Testis (tissue), 2 donors: ENCODE measurements at regions not wholly inside any gene's neighbourhood (a gene's known extent, or its start where the extent isn't known, plus 50 kb on each side); places are given as distances from the start of the nearest gene placed in this dataset.

ENCODE experiments used
- DNase-seq: peaks from one replicate; pipeline ENCODE4 v3.0.0-alpha.2; 2019
- H3K27ac ChIP-seq, 2 donors: fragments of 200-600 bp; sonication (generic); one replicate each; pipeline ENCODE4 v1.5.1; 2019
- H3K27me3 ChIP-seq: fragments of 200-600 bp; sonication (generic); one replicate; pipeline ENCODE4 v1.5.1; 2019
- H3K36me3 ChIP-seq: fragments of 200-600 bp; sonication (generic); one replicate; pipeline ENCODE4 v1.5.1; 2017; ENCODE audit warnings: low read depth; ENCODE audit errors: missing control alignments
- H3K4me1 ChIP-seq: fragments of 200-600 bp; sonication (generic); one replicate; pipeline ENCODE4 v1.5.1; 2019
- H3K4me3 ChIP-seq, 2 donors: fragments of 200-600 bp; sonication (generic); one replicate each; pipeline ENCODE4 v1.5.1; 2017 to 2019
- H3K9me3 ChIP-seq: fragments of 200-600 bp; sonication (generic); one replicate; pipeline ENCODE4 v1.5.1; 2017
- CTCF ChIP-seq, 3 experiments: fragments of 450-650 bp in 2 of 3; fragments of 200-600 bp in 1 of 3; sonication (generic) in 1 of 3; IDR thresholded peaks; one replicate each; pipeline ENCODE4 v1.5.1; 2016 to 2019; ENCODE audit warnings: antibody characterized with exemption in 3 of 3, mild to moderate bottlenecking in 2 of 3, moderate library complexity in 1 of 3
- POLR2A ChIP-seq: fragments of 450-650 bp; IDR thresholded peaks from one replicate; pipeline ENCODE4 v1.6.1; 2017; ENCODE audit warnings: antibody characterized with exemption, mild to moderate bottlenecking, moderate library complexity
- WGBS, 2 donors: methylation state at CpG; one replicate each; pipeline ENCODE4 v1.1.5; 2018; 5-methylcytosine and 5-hydroxymethylcytosine counted together
- intact Hi-C: fragments of 100-400 bp; cut with DNase I; formaldehyde crosslinking; loops from one replicate; pipeline ENCODE4 v1.15.1; 2023; ENCODE audit warnings: low total_unique reads

GRCh38 chr14:97344666-97345065, 547.5 kb downstream of the VRK1 start:
- Histone ChIP-seq H3K4me3 (no peak overlapping the region), H3K4me1 (no peaks in the 10 kb centered on the region), H3K27ac (no peak overlapping the region), H3K9me3 (no peaks in the 10 kb centered on the region), H3K36me3 (no peaks in the 10 kb centered on the region), H3K27me3 (no peaks in the 10 kb centered on the region)
- WGBS, 2 donors, result 81 to 82% methylated on average over 4 of the region's 4 CpGs
- intact Hi-C loops, result no loop called here
- TF ChIP-seq POLR2A (no peak), CTCF (IDR thresholded peaks at IDR 0.05) (no peak)
- DNase-seq, result no peak

- H3K4me3 ChIP-seq, result no peak overlapping the region
- 75 to 96% methylated on average over 3 of the region's 3 CpGs for WGBS, 2 donors
- TF ChIP-seq CTCF (IDR thresholded peaks at IDR 0.05) (no peak), POLR2A (no peak)
- intact Hi-C loops, result no loop called here
- H3K27me3 ChIP-seq, result no peaks in the 10 kb centered on the region
- no peaks in the 10 kb centered on the region for H3K4me1 ChIP-seq
- no peak for DNase-seq
- no peaks in the 10 kb centered on the region for H3K9me3 ChIP-seq
- H3K36me3 ChIP-seq, result no peaks in the 10 kb centered on the region
- H3K27ac ChIP-seq, result no peak overlapping the region
Measured at GRCh38 chr14:97346675-97347074, 549.5 kb downstream of the VRK1 start.

- DNase-seq, result no peak
- H3K27ac ChIP-seq, result no peak overlapping the region
- no peaks in the 10 kb centered on the region for H3K4me1 ChIP-seq
- H3K27me3 ChIP-seq, result no peaks in the 10 kb centered on the region
- no peaks in the 10 kb centered on the region for H3K9me3 ChIP-seq
- WGBS, 2 donors, result 50 to 57% methylated on average over 3 of the region's 3 CpGs
- H3K36me3 ChIP-seq, result no peaks in the 10 kb centered on the region
- intact Hi-C loops, result no loop called here
- TF ChIP-seq CTCF (IDR thresholded peaks at IDR 0.05) (no peak), POLR2A (no peak)
- H3K4me3 ChIP-seq, result no peak overlapping the region
Measured at GRCh38 chr14:97349463-97349862, 552.3 kb downstream of the VRK1 start.

GRCh38 chr14:97349946-97350345, 552.8 kb downstream of the VRK1 start:
- WGBS, 2 donors, result 87 to 88% methylated on average over 3 of the region's 3 CpGs
- intact Hi-C loops, result no loop called here

More at GRCh38 chr14:97349946-97350345, 552.8 kb downstream of the VRK1 start:
- DNase-seq, result no peak
- H3K4me1 ChIP-seq, result no peaks in the 10 kb centered on the region
- H3K36me3 ChIP-seq, result no peaks in the 10 kb centered on the region
- H3K4me3 ChIP-seq, result no peak overlapping the region
- TF ChIP-seq CTCF (IDR thresholded peaks at IDR 0.05) (no peak), POLR2A (no peak)
- H3K9me3 ChIP-seq, result no peaks in the 10 kb centered on the region
- no peak overlapping the region for H3K27ac ChIP-seq
- no peaks in the 10 kb centered on the region for H3K27me3 ChIP-seq
